ENCODE measurements at regions not wholly inside any gene's neighbourhood (a gene's known extent, or its start where the extent isn't known, plus 50 kb on each side); places are given as distances from the start of the nearest gene placed in this dataset.

- TF ChIP-seq CTCF (IDR thresholded peaks at IDR 0.05) (no peak), EP300 (IDR thresholded peaks at IDR 0.05; ENCODE audit: low read depth) (no peak)
These were observed 191.8 kb downstream of the KDR start for GRCh38 chr4:54933579-54933978.

All from transverse colon (tissue), 3 donors.